NCI-H2107 treated with DMSO at 0.1 percent for 48 hours (cell line): ENCODE measurements at regions not wholly inside any gene's neighbourhood (a gene's known extent, or its start where the extent isn't known, plus 50 kb on each side); places are given as distances from the start of the nearest gene placed in this dataset.

Experiments
- DNase-seq: peaks from one replicate; lab custom pipeline; 2025; ENCODE audit not compliant: unreplicated experiment; lab: John Stamatoyannopoulos, UW

DNA sequence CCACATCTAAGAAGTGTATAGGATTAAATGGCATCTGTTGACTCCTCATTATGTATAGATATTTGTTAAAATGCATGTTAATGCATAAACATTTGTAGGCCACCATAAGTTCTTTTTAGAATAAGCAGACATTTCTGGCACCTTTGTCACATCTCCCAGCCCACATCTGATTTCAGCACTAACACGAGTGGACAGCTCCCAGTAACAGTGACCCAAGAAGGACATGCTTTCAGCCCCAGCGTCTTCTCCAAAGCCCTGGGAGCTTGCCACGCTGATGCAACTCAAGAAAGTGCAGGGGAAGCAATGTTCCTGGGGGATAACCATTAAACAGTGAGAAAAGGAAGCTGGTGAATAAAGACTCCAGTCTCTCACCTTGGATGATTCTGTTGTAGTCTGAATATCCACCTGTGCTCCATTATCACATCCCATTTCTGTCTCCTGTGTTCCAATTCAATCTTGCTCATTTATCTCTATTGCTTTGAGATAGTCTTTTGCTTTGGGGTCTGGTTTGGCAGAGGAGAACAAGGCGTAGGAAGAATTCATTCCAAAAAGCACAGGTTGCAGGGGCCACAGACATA is 182.6 kb upstream of the THSD7B start:
- DNase-seq: no peak

DNA sequence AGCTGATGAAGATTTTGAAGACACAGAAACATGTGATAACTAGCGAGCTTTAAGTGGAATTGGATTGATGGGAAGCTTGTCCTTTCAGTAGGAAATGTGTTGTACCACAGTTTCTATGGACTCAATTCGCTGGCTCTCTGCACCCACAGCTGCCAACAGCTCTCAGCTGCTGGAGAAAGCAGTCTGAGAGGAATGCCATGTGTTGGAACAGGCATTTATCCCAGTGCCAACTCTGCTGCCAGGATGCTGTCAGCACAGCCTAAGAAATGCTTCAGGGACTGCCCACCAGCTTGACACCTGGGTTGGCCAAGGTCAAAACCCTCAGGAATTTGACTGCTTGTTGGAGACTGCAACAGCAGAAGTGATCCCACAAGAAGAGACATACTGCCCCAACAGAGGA is 193.0 kb upstream of the THSD7B start:
- DNase-seq: no peak

DNA sequence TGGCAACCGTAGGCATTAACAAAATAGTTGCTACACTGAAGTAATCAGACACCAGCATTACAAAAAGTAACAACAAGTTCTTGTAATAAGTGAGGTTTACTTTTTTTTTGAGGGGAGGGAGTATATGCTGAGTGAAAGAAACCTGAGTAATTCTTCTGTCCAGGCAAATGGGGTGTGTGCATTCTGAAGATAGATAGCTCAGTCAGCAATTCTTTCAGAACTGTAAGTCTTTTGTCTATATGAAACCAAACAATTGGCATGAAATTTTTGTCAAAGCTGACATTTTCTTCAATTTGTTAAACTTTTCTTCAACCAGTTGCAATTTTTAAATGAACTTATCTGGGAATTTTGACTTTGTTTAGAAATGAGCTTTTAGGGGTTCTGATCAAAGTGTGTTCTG is 208.1 kb upstream of the THSD7B start:
- no peak for DNase-seq

DNA sequence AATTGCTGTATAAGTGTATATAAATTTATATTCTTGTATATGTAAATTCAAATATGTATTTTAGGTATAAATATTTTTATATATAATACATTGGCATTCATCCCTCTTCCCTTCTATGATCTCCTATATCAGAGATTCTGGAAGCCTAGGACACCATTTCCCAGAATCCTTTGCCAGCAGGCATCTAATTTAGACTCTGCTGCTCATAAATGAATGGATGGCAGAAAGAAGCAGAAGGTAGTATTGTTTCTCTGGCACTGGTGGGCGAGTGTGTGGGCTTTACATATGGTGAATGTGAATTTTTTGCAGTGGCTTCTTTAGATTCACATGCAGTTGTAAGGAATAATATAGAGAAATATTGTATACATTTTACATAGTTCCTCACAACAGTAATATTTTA is 215.2 kb upstream of the THSD7B start:
- DNase-seq: no peak

DNA sequence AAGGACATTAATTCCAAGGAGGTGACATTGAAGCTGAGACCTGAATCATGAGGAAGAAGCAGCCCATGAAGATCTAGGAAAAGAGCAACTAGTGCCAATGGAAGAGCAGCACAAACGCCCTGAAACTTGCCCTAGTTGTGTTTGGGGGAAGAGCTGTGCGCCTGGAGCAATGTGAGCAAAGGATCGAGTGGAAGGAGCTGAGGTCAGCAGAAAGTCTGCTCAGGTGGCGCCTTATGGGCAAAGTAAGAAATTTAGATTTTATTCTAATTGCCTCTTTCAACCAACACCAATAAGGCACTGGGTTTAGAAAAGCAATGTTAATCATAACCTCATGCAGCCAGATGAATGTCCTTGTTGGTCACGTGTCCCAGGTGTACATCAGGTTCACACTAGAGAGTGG is 226.0 kb upstream of the THSD7B start:
- DNase-seq: no peak

DNA sequence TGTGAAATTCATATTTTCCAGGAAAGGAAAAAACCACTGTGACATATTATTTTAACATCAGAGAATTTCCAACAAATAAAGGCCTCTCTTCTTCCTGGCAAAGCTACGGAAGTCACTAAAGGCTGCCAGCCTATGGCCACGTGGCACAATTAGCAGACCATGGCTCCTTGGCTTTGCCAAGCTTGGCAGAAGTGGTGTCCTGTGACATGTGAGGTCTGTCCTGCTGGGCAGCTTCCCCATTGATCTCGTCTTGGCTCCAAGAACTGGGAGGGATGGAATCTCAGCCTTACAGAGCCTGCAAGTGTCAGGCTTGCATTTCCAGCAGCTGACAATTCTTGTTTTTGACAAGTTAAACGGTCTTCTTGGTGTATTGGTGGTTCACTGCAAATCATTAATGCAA is 226.9 kb upstream of the THSD7B start:
- DNase-seq: no peak

DNA sequence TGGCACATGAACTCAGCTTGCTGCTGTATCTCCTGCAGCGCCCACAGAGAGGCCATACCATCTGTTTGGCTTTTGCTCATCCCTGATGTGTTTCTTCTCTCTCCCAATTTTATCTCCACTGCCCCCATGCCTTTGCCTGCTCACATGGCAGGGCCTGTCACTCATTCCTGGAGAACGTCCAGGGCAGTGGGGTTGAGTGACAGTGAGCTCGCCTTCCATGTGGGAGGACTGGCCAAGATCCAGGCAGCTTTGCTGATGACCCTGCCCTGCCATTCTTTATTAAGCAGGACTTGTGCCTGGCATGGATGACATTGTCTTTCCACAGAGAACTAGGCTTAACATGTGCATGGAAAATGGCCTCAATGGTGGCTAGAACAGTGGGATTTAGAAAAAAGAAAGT is 230.5 kb upstream of the THSD7B start:
- no peak for DNase-seq

DNA sequence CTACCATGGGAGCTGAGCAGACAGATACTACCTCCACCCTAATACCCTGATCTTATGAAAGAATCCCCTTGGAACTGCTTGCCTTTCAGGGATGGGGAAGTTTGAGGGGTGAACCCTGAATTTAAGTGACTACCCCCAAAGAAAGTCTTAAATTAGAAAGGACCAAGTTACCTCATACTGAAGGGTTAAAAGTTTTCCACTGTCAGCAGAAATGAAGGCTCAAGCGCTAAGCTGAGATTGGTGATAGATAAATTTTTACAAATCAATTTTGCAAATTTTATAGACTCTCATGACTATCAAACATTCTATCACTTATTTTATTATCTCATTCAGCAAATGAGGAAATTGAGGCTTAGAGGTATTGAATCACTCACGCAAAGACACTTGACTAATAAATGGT is 233.2 kb upstream of the THSD7B start:
- no peak for DNase-seq

DNA sequence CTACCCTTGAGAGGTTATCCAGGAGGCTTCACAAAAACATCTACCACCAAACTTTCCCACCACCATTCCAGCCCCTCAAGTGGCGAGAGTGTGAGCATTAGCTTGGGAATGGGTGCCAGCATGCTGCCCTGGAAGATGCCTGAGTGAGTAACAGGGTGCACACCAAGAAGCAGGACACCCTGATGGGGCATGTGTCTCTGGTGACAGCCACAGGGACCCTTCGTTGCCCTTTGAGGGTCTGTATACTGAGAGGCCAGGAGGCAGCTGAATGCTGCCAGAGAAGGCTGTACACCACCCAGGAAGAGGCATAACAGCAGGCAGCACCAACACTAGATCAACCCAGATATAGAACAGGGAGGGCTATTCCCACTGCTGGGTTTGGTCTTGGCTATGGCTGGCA is 233.6 kb upstream of the THSD7B start:
- no peak for DNase-seq

DNA sequence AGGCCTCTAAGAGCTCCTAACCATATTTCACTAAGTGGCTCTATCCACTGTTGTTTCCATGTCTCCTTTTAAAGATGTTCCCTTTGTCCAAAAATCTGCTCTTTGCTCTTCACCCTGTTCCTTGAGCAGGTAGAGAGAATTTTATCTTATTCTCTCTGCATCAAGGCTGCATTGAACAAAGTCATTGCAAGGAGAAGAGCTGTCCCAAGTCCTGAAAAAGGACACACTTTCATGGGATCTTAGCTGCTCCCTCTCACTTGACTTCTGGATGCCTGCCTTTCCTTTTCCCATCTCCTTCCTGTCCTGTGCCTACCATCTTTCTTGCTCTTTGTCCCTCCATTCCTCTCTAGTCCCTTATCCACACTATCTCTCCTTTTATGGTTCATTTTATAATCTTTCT is 235.2 kb upstream of the THSD7B start:
- no peak for DNase-seq

DNA sequence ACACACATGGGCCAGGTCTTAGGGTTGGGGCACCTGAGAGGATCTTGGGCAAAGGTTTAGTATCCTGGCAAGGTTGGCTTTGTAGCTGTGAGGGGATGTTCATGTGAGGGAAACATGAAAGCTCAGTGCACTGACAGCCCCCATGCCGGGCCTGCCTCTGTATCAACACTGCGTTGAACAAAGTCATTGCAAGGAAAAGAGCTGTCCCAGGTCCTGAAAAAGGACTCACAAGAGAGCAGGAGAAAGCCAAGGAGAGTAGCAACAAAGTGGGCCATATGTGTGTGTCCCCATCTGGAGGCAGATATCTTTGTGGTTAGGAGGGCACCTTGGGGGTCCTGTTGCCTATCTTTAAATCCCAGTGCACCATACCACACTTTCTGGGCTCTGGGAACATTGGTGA is 237.8 kb upstream of the THSD7B start:
- DNase-seq: no peak

DNA sequence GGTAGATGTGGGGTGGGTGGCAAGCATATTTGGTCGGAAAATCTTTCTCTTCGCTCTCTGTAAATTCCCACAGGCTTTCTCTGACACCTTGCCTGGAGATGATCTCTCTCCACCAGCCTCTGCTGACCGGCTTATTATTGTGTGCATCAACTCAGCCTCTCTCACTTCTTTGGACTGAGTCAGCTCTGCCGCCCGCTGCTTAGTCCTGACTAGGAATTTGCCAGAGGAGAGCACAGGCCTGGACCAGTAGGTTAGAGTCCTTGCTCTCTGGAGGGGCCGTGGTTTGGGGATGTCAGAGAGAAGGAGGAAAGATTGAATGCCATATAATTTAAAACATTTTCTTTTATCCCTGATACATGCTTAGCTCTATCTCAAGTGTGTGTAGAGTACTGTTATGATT is 242.6 kb upstream of the THSD7B start:
- DNase-seq: no peak

DNA sequence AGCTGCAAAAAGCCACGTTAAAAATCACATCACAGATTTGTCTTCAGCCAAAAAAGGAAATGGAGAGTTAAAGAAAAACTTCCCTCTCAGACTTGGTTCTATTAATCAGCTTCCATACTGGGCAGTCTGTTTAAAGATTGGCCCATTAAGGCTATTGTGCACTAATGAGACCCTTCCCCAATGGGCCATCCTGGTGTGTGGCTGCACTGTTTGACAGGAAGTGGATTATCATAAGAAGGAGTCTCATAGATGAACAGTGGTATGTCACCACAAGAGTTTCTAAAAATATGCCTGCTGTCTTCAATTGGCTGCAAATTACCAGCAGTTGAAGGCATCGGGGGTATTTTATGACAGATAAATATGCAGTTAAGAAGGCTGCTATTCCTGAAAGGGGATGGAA is 247.6 kb upstream of the THSD7B start:
- DNase-seq: no peak

DNA sequence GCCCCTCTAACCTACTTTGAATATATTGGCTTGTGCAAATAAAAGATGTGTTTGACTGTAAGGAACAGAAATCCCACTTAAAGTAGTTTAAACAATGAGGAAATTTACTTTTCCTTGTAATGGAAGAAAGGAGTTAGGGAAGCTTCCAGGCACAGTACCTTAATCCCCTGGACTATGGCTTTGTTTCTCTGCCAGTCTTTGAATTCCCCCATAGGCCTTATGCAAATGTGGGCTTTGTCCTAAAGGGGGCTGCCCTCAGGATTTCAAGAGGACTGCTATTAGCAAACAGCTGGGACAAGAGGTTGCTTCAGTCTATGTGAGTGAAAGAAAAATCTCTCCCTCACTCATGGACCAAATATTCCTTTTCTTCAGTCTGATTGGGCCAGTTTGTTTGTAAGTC is 255.1 kb upstream of the THSD7B start:
- DNase-seq: no peak

DNA sequence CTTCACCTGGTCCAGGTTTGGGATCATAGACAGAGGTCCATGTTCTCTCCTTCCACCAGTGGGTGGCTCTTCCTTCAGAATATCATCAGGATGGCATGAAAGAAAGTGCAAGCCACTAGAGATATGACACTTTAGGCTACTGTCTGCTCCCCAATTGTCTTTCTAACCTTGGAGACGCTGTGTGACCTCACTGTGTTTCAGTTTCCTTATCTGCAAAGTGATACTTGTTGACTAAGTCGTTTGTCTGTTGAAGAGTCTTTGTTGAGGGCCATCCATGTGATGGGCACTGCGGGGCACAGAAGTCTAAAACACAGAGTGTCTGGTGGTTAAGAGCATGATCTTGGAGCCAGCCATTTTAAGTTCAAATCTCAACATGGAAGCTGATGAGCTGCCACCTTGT is 259.9 kb upstream of the THSD7B start:
- no peak for DNase-seq

DNA sequence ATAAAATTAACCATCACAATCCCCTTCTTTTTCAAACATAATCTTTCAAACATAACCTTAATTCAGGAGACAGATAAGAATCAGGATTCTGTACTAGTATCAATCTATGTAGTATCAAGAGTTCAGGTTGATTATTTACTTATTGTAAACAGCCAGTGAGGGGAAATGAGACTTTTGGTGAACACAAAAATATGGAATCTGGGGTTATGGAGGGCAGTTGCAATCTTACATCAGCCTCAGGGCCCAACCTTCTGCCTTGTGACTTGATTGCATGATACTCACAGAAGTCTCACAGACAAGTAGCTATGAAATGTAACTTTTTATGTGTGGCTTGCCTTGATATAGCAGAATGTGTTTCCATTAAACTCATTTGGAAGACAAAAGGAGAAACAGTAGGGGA is 262.7 kb upstream of the THSD7B start:
- DNase-seq: no peak

DNA sequence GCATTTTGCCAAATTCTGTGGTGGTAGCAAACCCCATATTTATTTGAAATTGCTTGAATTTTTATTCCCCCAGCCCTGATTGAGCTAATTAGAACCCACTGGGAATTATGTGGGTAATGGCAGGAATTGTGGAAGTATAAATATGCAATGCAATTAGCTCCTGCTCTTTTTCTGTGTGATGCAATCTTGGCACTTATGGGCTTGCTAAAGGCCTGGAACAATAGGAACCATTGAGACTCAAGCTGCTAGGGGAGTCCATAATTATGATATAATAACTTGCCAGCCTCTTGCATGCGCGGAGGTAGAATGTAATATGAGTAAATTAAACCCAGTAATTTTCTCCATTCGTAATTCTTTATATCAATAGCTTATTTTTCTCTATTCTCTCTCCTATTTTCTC is 267.6 kb upstream of the THSD7B start:
- DNase-seq: peak; percentile 39

DNA sequence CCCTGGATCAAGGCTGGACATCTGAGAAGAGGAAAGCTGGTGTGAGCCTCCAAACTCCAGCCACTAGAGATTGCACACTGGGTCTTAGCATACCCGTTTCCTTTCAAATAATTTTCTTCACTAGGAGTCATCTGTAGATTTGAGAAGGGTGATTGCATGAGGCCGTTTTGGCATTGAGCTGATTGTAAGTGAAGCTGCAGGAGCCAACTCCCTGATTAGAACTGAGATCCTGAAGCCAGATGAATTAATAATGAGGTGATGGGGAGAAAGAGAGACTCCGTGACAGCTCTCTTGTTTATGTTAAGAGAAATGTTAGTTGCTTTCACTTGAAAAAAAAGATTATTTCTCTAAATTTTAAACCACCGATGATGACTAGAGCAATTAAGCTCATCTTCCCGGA is 268.4 kb upstream of the THSD7B start:
- DNase-seq: no peak

DNA sequence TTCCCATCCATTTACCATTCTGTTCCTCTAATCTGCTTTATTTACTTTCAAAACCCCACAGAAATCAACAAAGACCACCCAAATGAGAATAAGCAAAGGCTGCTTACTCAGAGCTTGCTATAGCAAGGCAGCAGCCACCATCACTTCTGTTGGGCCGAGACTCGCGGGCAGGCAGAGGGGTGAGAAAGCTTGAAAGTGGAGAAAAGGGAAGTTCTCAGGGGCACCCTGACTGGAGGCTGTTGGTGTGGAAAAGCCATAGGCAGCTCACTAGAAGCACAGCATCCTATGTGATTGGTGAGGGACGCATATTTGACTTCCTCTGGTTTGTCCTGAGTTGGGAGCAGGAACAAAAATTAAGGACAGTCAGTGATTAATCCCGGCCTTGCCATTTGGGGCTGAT is 269.7 kb upstream of the THSD7B start:
- no peak for DNase-seq

DNA sequence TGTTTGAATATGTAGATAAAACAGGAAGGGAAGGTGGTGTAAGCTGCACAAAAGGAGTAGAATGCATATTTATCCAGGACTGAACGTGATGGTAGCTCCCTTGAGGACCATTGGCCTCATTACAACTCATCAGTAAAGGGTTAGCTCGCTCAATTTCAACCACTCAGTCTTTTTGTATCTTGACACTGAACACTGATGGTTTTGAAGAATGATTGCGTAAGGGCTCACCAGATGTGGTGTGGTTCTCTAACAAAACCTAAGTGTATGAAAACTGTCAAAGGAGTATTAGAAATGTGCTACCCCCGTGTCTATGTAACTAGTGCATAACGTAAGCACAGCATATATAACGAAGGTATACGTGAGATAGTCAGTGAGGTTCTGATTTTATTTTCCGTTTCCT is 272.4 kb upstream of the THSD7B start:
- DNase-seq: no peak

DNA sequence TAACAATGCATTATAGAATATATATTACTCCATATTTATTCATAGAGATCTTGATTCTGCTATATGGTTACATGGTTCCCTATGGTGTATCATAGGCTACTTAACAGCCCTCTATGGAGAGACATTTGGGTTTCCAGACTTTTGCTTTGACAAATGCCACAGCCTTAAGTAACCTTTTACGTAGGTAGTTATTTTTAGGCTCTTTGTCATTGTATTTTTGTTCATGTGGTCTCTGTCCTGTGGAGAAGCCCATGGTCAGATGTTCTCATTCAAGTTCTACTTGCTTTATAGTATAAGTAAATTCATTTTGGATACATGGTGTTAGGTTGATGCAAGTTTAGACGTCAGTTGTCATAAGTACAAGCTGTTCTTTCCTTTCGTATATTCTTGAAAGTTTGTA is 275.2 kb upstream of the THSD7B start:
- DNase-seq: no peak

DNA sequence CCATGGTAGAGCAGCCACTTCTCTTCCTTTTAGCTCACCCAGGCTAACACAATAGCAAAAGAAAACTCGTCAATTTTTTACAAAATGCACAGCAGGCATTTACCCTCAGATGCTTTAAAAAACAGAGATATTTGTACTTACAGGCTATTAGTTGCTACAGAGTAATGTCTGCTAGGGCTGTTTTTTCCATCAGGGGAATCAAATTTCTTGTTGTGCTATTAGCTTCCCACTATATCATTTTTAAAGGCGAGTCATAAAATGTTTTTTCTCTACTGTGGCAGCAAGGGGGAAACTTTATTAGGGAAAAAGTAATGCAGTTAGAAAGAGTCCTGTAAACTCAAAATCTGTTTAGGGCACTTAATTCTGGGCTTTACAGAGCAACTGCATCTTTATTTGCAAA is 277.9 kb upstream of the THSD7B start:
- DNase-seq: no peak

DNA sequence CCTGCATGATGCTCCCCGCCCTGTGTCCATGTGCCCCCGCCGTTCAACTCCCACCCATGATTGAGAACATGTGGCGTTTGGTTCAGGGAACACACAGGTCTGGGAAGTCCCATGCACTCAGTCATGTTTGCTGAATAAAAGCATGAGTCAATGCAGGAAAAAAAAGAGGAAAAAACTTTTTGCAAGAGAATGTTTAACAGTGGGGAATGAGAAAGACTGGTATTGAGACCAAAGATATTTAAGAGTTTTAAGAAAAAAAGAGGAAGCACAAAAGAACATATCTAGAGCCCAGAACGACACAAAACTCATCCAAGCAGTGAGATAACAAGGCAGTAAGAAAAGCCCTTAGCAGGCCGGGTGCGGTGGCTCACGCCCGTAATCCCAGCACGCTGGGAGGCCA is 279.2 kb upstream of the THSD7B start:
- no peak for DNase-seq

DNA sequence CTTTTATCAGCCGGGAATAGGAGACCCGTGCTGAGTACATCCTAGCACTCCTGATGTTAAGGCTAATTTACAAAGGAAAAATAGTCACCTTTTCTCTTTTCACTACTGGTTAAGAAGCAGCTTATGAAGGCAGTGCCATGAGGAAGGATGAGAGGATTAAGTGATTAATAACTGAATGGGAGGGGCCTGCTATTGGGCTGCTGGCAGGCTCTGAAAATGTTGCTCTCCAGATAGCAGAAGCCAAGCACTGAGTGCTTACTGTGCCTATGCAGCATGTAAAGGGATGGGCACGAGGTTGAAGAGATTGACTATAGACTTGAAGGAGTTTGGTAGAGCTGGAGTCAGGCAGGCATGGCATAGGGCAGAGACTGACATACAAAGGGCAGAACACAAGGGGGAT is 282.4 kb upstream of the THSD7B start:
- DNase-seq: no peak
